ENCODE measurements at regions not wholly inside any gene's neighbourhood (a gene's known extent, or its start where the extent isn't known, plus 50 kb on each side); places are given as distances from the start of the nearest gene placed in this dataset.

GRCh38 chr9:100661668-100662067 is 83.8 kb downstream of the CAVIN4 start:
- no peaks in the 10 kb centered on the region for H3K27me3 ChIP-seq
- no peak for DNase-seq (ENCODE audit: low spot score in 2 of 2)
- peaks cover 5 to 12% of the 10 kb centered on the region in 2 donors for H3K9me3 ChIP-seq
- intact Hi-C loops (cut with DNase I; ENCODE audit: low total_unique reads) = loop anchor here (5.0 kb wide), 1 partner anchor 656 kb away; no protein-coding TSS in a partner anchor
- no peaks in the 10 kb centered on the region for H3K36me3 ChIP-seq
- H3K4me3 ChIP-seq = no peak overlapping the region
- no peaks in the 10 kb centered on the region for H3K4me1 ChIP-seq
- no peak overlapping the region for H3K27ac ChIP-seq
- no peak for TF ChIP-seq POLR2AphosphoS5 (IDR thresholded peaks at IDR 0.05)
- no peak for TF ChIP-seq POLR2A (IDR thresholded peaks at IDR 0.05)
- TF ChIP-seq CTCF (IDR thresholded peaks at IDR 0.05) = no peak

- DNase-seq (ENCODE audit: low spot score in 2 of 2) = no peak
- H3K4me1 ChIP-seq = no peaks in the 10 kb centered on the region
- no peak for TF ChIP-seq CTCF (IDR thresholded peaks at IDR 0.05)
- no peak for TF ChIP-seq POLR2A (IDR thresholded peaks at IDR 0.05)
- no peak for TF ChIP-seq POLR2AphosphoS5 (IDR thresholded peaks at IDR 0.05)
- intact Hi-C loops (cut with DNase I; ENCODE audit: low total_unique reads) = loop anchor here (5.0 kb wide), 1 partner anchor 655 kb away; no protein-coding TSS in a partner anchor
- no peak overlapping the region for H3K4me3 ChIP-seq
- no peak overlapping the region for H3K27ac ChIP-seq
- peaks cover under 1 to 8% of the 10 kb centered on the region in 2 donors for H3K9me3 ChIP-seq
- no peaks in the 10 kb centered on the region for H3K36me3 ChIP-seq
- H3K27me3 ChIP-seq = no peaks in the 10 kb centered on the region
Observed at GRCh38 chr9:100662122-100662521, 84.2 kb downstream of the CAVIN4 start.

GRCh38 chr9:100667448-100667847 is 89.6 kb downstream of the CAVIN4 start:
- H3K4me3 ChIP-seq = no peak overlapping the region
- intact Hi-C loops (cut with DNase I; ENCODE audit: low total_unique reads) = no loop called here
- no peaks in the 10 kb centered on the region for H3K4me1 ChIP-seq
- TF ChIP-seq CTCF (IDR thresholded peaks at IDR 0.05) = no peak
- TF ChIP-seq POLR2A (IDR thresholded peaks at IDR 0.05) = no peak
- TF ChIP-seq POLR2AphosphoS5 (IDR thresholded peaks at IDR 0.05) = no peak
- H3K9me3 ChIP-seq = peaks cover 0 to 4% of the 10 kb centered on the region in 2 donors
- no peaks in the 10 kb centered on the region for H3K36me3 ChIP-seq
- no peaks in the 10 kb centered on the region for H3K27me3 ChIP-seq
- no peak for DNase-seq (ENCODE audit: low spot score in 2 of 2)
- no peak overlapping the region for H3K27ac ChIP-seq

DNA sequence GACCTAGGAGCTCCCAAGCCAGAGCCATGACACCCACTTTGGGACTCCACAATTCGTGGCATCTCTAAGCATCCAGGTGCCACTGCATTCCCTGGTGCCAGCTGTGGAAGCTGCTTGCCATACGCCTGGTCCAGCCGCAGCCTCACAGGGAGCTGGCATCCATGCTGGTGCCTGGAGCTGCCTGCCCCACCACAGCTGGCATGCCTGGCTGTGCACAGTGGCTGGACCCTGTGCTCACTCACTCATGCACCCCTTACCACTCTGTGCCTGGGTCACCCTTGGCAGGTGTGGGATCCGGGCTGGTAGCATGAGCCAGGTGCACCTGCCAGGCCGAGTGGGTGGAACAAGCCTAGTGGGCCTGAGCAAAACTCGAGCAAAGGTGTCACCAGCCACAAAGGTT is 90.1 kb downstream of the CAVIN4 start:
- Histone ChIP-seq H3K27ac (no peak overlapping the region), H3K4me3 (no peak overlapping the region), H3K9me3 (peaks cover 0 to 4% of the 10 kb centered on the region in 2 donors), H3K4me1 (no peaks in the 10 kb centered on the region), H3K36me3 (no peaks in the 10 kb centered on the region), H3K27me3 (no peaks in the 10 kb centered on the region)
- intact Hi-C loops (cut with DNase I; ENCODE audit: low total_unique reads) = no loop called here
- TF ChIP-seq POLR2A (IDR thresholded peaks at IDR 0.05) (no peak), POLR2AphosphoS5 (IDR thresholded peaks at IDR 0.05) (no peak), CTCF (IDR thresholded peaks at IDR 0.05) (no peak)
- DNase-seq (ENCODE audit: low spot score in 2 of 2) = no peak

GRCh38 chr9:100669968-100670367 is 92.1 kb downstream of the CAVIN4 start:
- DNase-seq (ENCODE audit: low spot score in 2 of 2) = no peak
- Histone ChIP-seq H3K27me3 (no peaks in the 10 kb centered on the region), H3K4me3 (no peak overlapping the region), H3K36me3 (no peaks in the 10 kb centered on the region), H3K9me3 (no peaks in the 10 kb centered on the region), H3K4me1 (no peaks in the 10 kb centered on the region), H3K27ac (no peak overlapping the region)
- intact Hi-C loops (cut with DNase I; ENCODE audit: low total_unique reads) = no loop called here
- TF ChIP-seq POLR2A (IDR thresholded peaks at IDR 0.05) (no peak), POLR2AphosphoS5 (IDR thresholded peaks at IDR 0.05) (no peak)

DNA sequence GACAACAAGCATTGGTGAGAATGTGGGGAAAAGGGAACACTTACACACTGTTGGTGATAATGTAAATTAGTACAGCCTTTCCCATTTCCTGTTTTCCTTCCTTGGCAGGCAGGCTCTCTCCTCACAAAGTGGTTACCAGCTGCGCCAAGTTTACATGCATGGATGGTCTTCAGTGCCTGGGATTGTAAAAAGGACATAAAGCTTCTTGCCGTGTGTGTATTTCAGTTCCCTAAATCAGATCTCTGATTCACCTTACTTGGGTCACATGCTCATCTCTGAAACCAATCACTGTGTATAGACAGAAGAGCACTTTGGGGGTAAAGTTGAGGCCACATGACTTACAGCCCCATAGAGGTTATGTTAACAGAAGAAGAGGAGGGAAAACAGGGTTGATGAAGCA is 92.8 kb downstream of the CAVIN4 start:
- H3K27me3 ChIP-seq = no peaks in the 10 kb centered on the region
- no peaks in the 10 kb centered on the region for H3K4me1 ChIP-seq
- no peaks in the 10 kb centered on the region for H3K9me3 ChIP-seq
- H3K36me3 ChIP-seq = no peaks in the 10 kb centered on the region
- no peak overlapping the region for H3K4me3 ChIP-seq
- no peak for TF ChIP-seq POLR2A (IDR thresholded peaks at IDR 0.05)
- no peak for TF ChIP-seq POLR2AphosphoS5 (IDR thresholded peaks at IDR 0.05)
- TF ChIP-seq CTCF (IDR thresholded peaks at IDR 0.05) = no peak
- H3K27ac ChIP-seq = no peak overlapping the region
- intact Hi-C loops (cut with DNase I; ENCODE audit: low total_unique reads) = no loop called here
- no peak for DNase-seq (ENCODE audit: low spot score in 2 of 2)

Measured in breast epithelium (tissue), 4 donors.